ENCODE measurements at regions not wholly inside any gene's neighbourhood (a gene's known extent, or its start where the extent isn't known, plus 50 kb on each side); places are given as distances from the start of the nearest gene placed in this dataset.

DNA sequence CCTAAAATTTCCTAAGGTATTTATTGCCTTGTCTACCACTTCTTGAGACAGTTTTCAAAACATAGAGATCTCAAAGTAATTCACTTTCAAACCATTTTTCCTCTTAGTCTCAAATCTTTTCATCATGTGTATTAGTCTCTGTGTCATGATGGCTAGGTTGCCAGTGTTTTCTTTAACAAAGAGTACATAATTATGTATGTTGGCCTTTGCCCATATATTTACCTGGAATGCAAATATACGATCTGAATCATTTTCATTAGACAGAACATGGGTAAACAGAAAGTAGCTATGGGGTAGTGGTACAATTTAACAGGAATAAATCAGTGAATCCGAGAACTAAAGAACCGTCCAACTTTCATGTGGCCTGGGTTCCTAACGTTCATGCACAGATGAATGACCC lies 852.1 kb upstream of the MBL2 start:
- TF ChIP-seq CTCF (conservative IDR thresholded peaks at IDR 0.05) = no peak
- Mint-ChIP-seq H3K36me3 (ENCODE audit: low read depth) (peaks cover 2% of the 10 kb centered on the region), H3K4me3 (no peak overlapping the region), H3K27me3 (ENCODE audit: low read depth) (no peaks in the 10 kb centered on the region), H3K9me3 (peaks cover 8% of the 10 kb centered on the region), H3K4me1 (no peaks in the 10 kb centered on the region), H3K27ac (ENCODE audit: unreplicated experiment) (no peak overlapping the region)
- no peak for DNase-seq (ENCODE audit: low read depth, low spot score)

DNA sequence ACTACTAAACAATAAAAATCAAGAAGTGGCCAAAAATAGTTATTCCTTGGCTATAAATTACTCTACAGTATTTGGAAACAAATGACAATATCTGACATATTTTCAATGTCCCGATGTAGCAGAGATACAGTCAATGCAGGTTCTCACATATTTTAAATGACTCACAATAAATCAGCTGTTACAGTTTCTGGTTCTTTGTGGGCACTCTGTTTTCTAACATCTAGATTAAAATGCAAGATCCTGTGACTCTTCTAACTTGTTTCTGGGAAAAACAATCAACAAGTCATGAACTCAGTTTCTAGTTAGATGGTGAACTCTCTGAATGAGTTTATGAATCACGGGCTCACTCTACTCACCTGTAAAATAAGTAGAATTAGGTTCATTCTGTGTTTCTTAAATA lies 849.6 kb upstream of the MBL2 start:
- no peaks in the 10 kb centered on the region for H3K27me3 Mint-ChIP-seq (ENCODE audit: low read depth)
- TF ChIP-seq CTCF (conservative IDR thresholded peaks at IDR 0.05) = no peak
- no peak for DNase-seq (ENCODE audit: low read depth, low spot score)
- no peaks in the 10 kb centered on the region for H3K36me3 Mint-ChIP-seq (ENCODE audit: low read depth)
- no peak overlapping the region for H3K4me3 Mint-ChIP-seq
- no peak overlapping the region for H3K27ac Mint-ChIP-seq (ENCODE audit: unreplicated experiment)
- no peaks in the 10 kb centered on the region for H3K4me1 Mint-ChIP-seq
- H3K9me3 Mint-ChIP-seq = peaks cover 5% of the 10 kb centered on the region

- Mint-ChIP-seq H3K27ac (ENCODE audit: unreplicated experiment) (no peak overlapping the region), H3K4me1 (no peaks in the 10 kb centered on the region), H3K4me3 (no peak overlapping the region), H3K9me3 (peaks cover 4% of the 10 kb centered on the region), H3K36me3 (ENCODE audit: low read depth) (no peaks in the 10 kb centered on the region), H3K27me3 (ENCODE audit: low read depth) (no peaks in the 10 kb centered on the region)
- no peak for TF ChIP-seq CTCF (conservative IDR thresholded peaks at IDR 0.05)
- no peak for DNase-seq (ENCODE audit: low read depth, low spot score)
These were observed 847.1 kb upstream of the MBL2 start for GRCh38 chr10:53619671-53620070.

DNA sequence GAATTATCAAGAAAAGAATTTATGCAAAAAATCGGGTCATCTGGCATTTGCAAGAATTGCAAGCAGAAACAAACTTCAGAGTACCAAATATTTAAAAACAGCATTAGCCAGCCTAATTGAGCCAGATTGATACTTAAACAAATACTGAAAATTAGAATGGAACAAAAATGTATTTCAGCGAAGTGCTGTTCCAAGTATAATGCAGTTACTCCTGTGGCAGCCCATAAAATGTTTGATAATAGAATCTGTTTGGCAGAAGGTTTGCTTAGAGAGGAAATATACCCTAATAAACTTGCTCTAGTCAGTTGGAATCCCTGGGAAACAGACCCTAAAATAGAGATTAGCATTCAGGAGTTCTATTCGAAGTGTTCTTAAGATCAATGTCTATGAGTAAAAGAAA lies 835.1 kb upstream of the MBL2 start:
- Mint-ChIP-seq H3K4me1 (peaks cover 4% of the 10 kb centered on the region), H3K36me3 (ENCODE audit: low read depth) (no peaks in the 10 kb centered on the region), H3K4me3 (no peak overlapping the region), H3K9me3 (peaks cover 2% of the 10 kb centered on the region), H3K27me3 (ENCODE audit: low read depth) (no peaks in the 10 kb centered on the region), H3K27ac (ENCODE audit: unreplicated experiment) (no peak overlapping the region)
- no peak for TF ChIP-seq CTCF (conservative IDR thresholded peaks at IDR 0.05)
- DNase-seq (ENCODE audit: low read depth, low spot score) = no peak

DNA sequence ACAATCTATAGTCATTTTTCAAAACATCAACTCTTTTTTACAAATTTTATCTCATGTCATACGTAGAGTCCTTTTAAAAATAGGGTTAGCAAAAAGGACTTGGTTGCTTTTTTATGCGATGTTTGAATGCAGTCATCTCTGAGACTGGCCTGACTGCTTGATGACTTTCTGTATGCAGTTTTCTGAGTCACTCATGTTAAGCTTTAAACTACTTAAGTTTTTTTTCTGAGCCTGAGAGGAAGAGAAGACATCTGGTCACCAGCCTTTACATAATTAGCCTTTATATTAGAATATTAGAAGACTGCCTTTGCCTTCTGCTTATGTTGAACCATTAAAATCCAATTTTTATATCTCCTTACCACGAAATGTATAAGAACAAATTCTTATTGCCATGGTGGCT lies 834.4 kb upstream of the MBL2 start:
- Mint-ChIP-seq H3K4me1 (peaks cover 4% of the 10 kb centered on the region), H3K36me3 (ENCODE audit: low read depth) (no peaks in the 10 kb centered on the region), H3K27ac (ENCODE audit: unreplicated experiment) (no peak overlapping the region), H3K9me3 (peaks cover 2% of the 10 kb centered on the region), H3K4me3 (no peak overlapping the region), H3K27me3 (ENCODE audit: low read depth) (no peaks in the 10 kb centered on the region)
- no peak for TF ChIP-seq CTCF (conservative IDR thresholded peaks at IDR 0.05)
- DNase-seq (ENCODE audit: low read depth, low spot score) = no peak

Measured in neural crest cell (in vitro differentiated cells).